Mononuclear cell (primary cell): ENCODE measurements at regions not wholly inside any gene's neighbourhood (a gene's known extent, or its start where the extent isn't known, plus 50 kb on each side); places are given as distances from the start of the nearest gene placed in this dataset.

ENCODE experiments used
- H3K27me3 ChIP-seq: 2 replicates; pipeline ENCODE4 v1.6.0; 2011; ENCODE audit warnings: low read length, control low read depth; ENCODE audit not compliant: insufficient read depth
- H3K4me1 ChIP-seq: 2 replicates; pipeline ENCODE4 v1.5.1; 2011; ENCODE audit warnings: mild to moderate bottlenecking, low read length, control low read depth; ENCODE audit not compliant: insufficient read depth
- H3K4me3 ChIP-seq: 2 replicates; pipeline ENCODE4 v1.5.1; 2011; ENCODE audit warnings: mild to moderate bottlenecking, low read length, moderate library complexity
- H3K9me3 ChIP-seq: 2 replicates; pipeline ENCODE4 v1.5.1; 2011; ENCODE audit warnings: low read depth, mild to moderate bottlenecking, control low read depth, low read length

- H3K9me3 ChIP-seq, result no peaks in the 10 kb centered on the region
- no peaks in the 10 kb centered on the region for H3K4me1 ChIP-seq
- H3K27me3 ChIP-seq, result no peaks in the 10 kb centered on the region
- no peak overlapping the region for H3K4me3 ChIP-seq
These were observed 183.5 kb upstream of the NSMCE3 start for GRCh38 chr15:29452881-29453731.

- Histone ChIP-seq H3K4me1 (no peaks in the 10 kb centered on the region), H3K9me3 (no peaks in the 10 kb centered on the region), H3K4me3 (no peak overlapping the region), H3K27me3 (no peaks in the 10 kb centered on the region)
These were observed 181.7 kb upstream of the NSMCE3 start for GRCh38 chr15:29451201-29451781.

- Histone ChIP-seq H3K4me3 (no peak overlapping the region), H3K4me1 (no peaks in the 10 kb centered on the region), H3K27me3 (no peaks in the 10 kb centered on the region), H3K9me3 (no peaks in the 10 kb centered on the region)
These were observed 179.5 kb upstream of the NSMCE3 start for GRCh38 chr15:29449136-29449535.

- Histone ChIP-seq H3K9me3 (no peaks in the 10 kb centered on the region), H3K27me3 (no peaks in the 10 kb centered on the region), H3K4me3 (no peak overlapping the region), H3K4me1 (no peaks in the 10 kb centered on the region)
These were observed 178.7 kb upstream of the NSMCE3 start for GRCh38 chr15:29448320-29448719.

GRCh38 chr15:29446480-29446879 is 176.9 kb upstream of the NSMCE3 start:
- Histone ChIP-seq H3K9me3 (no peaks in the 10 kb centered on the region), H3K4me1 (no peaks in the 10 kb centered on the region), H3K4me3 (no peak overlapping the region), H3K27me3 (no peaks in the 10 kb centered on the region)

GRCh38 chr15:29442532-29442931 is 172.9 kb upstream of the NSMCE3 start:
- Histone ChIP-seq H3K9me3 (no peaks in the 10 kb centered on the region), H3K4me3 (no peak overlapping the region), H3K4me1 (no peaks in the 10 kb centered on the region), H3K27me3 (no peaks in the 10 kb centered on the region)

GRCh38 chr15:29440541-29440940 is 170.9 kb upstream of the NSMCE3 start:
- H3K4me3 ChIP-seq, result no peak overlapping the region
- H3K27me3 ChIP-seq, result no peaks in the 10 kb centered on the region
- no peaks in the 10 kb centered on the region for H3K9me3 ChIP-seq

GRCh38 chr15:29438703-29439055 is 169.1 kb upstream of the NSMCE3 start:
- no peak overlapping the region for H3K4me3 ChIP-seq
- H3K27me3 ChIP-seq, result no peaks in the 10 kb centered on the region
- no peaks in the 10 kb centered on the region for H3K4me1 ChIP-seq
- no peaks in the 10 kb centered on the region for H3K9me3 ChIP-seq

More at GRCh38 chr15:29440541-29440940, 170.9 kb upstream of the NSMCE3 start:
- no peaks in the 10 kb centered on the region for H3K4me1 ChIP-seq

GRCh38 chr15:29437888-29438702 is 168.5 kb upstream of the NSMCE3 start:
- Histone ChIP-seq H3K9me3 (no peaks in the 10 kb centered on the region), H3K27me3 (no peaks in the 10 kb centered on the region), H3K4me3 (no peak overlapping the region), H3K4me1 (no peaks in the 10 kb centered on the region)

- Histone ChIP-seq H3K9me3 (no peaks in the 10 kb centered on the region), H3K4me3 (no peak overlapping the region), H3K27me3 (no peaks in the 10 kb centered on the region), H3K4me1 (no peaks in the 10 kb centered on the region)
These were observed 166.2 kb upstream of the NSMCE3 start for GRCh38 chr15:29435811-29436210.

- Histone ChIP-seq H3K27me3 (no peaks in the 10 kb centered on the region), H3K4me1 (no peaks in the 10 kb centered on the region), H3K4me3 (no peak overlapping the region), H3K9me3 (no peaks in the 10 kb centered on the region)
These were observed 164.7 kb upstream of the NSMCE3 start for GRCh38 chr15:29434280-29434679.

GRCh38 chr15:29433507-29434248 is 164.1 kb upstream of the NSMCE3 start:
- Histone ChIP-seq H3K4me1 (no peaks in the 10 kb centered on the region), H3K4me3 (no peak overlapping the region)

GRCh38 chr15:29433050-29433318 is 163.4 kb upstream of the NSMCE3 start:
- H3K27me3 ChIP-seq, result no peaks in the 10 kb centered on the region
- no peak overlapping the region for H3K4me3 ChIP-seq
- no peaks in the 10 kb centered on the region for H3K9me3 ChIP-seq
- H3K4me1 ChIP-seq, result no peaks in the 10 kb centered on the region

More at GRCh38 chr15:29433507-29434248, 164.1 kb upstream of the NSMCE3 start:
- no peaks in the 10 kb centered on the region for H3K27me3 ChIP-seq
- H3K9me3 ChIP-seq, result no peaks in the 10 kb centered on the region

GRCh38 chr15:29432191-29433049 is 162.8 kb upstream of the NSMCE3 start:
- no peaks in the 10 kb centered on the region for H3K4me1 ChIP-seq
- H3K4me3 ChIP-seq, result no peak overlapping the region
- H3K27me3 ChIP-seq, result no peaks in the 10 kb centered on the region
- no peaks in the 10 kb centered on the region for H3K9me3 ChIP-seq
